ENCODE measurements at regions not wholly inside any gene's neighbourhood (a gene's known extent, or its start where the extent isn't known, plus 50 kb on each side); places are given as distances from the start of the nearest gene placed in this dataset.

- no peak for DNase-seq (ENCODE audit: low read depth)
These were observed 504.6 kb downstream of the ALG10 start for GRCh38 chr12:34526946-34527345.

DNA sequence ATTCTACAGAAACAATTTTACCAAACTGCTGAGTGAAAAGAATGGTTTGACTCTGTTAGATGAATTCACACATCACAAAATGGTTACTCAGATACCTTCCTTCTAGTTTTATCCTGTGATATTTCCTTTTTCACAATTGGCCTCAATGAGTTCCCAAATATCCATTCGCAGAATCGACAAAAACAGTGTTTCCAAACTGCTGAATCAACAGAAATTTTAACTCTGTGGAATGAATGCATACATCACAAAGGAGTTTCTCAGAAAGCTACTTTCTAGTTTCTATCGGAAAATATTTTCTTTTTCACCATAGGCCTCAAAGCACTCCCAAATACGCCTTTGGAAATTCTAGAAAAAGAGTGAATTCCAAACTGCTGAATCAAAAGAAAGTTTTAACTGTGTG lies 525.0 kb downstream of the ALG10 start:
- no peak for DNase-seq (ENCODE audit: low read depth)

DNA sequence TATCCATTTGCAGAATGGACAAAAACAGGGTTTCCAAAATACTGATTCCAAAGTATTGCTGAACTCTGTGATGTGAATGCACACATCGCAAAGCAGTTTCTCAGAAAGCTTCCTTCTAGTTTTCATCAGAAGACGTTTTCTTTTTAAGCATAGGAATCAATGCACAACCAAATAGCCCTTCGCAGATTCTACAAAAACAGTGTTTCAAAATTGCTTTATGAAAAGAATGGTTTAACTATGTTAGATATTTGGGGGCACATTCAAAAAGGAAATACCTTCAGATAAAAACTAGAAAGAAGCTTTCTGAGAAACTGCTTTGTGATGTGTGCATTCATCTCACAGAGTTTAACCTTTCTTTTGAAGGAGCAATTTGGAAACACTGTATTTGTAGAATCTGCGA lies 569.7 kb downstream of the ALG10 start:
- DNase-seq (ENCODE audit: low read depth), result no peak

- no peak for DNase-seq (ENCODE audit: low read depth)
These were observed 573.7 kb downstream of the ALG10 start for GRCh38 chr12:34595749-34596733.

DNA sequence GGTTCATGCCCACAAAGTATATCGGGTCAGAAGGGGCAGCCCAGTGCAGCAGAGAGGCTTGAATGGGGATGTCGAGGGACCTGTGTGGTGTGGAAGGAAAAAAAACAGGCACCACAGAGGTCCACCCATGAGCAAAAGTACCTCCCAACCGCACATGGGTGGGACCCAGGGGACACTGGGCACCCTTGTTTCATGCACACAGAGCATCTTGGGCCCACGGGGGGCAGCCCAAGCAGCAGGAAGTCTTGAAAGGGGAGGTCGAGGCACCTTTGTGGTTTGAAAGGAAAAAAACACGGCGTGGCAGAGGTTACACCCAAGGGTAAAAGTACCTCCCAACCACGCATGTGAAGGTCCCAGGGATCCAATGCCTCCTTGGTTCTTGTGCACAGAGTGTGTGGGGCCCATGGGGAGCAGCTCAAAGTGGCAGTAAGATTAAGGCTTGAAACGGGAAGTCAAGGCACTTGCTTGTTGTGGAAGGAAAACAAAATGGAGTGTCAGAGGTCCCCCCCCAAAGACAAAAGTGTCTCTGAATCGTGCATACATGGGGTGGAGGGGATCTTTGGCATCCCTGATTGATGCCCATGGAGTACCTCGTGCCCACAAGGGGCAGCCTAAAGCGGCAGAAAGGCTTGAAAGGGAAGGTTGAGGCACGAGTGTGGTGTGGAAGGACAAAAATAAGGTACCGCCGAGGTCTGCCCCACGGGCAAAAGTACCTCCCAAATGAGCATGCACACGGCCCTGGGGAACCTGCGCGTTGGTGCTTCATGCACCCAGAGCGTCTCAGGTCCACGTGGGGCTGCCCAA lies 575.5 kb downstream of the ALG10 start:
- DNase-seq (ENCODE audit: low read depth), result no peak

DNA sequence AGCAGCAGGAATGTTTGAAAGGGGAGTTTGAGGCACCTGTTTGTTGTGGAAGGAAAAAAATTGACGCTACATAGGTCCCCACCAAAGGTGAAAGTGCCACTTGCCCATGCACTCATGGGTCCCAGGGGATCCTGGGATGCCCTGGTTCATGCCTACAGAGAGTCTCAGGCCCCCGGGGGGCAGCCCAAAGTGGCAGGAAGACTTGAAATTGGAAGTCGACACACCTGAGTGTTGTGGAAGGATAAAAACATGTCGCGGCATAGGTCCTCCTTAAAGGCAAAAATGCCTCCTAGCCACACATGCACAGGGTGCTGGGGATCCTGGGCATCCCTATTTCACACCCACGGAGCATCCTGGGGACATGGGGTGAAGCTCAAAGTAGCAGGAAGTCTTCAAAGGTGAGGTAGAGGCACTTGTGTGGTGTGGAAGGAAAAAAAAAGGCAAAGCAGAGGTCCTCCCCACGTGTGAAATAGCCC lies 576.1 kb downstream of the ALG10 start:
- no peak for DNase-seq (ENCODE audit: low read depth)

- DNase-seq (ENCODE audit: low read depth), result no peak
These were observed 576.7 kb downstream of the ALG10 start for GRCh38 chr12:34598851-34599529.

DNA sequence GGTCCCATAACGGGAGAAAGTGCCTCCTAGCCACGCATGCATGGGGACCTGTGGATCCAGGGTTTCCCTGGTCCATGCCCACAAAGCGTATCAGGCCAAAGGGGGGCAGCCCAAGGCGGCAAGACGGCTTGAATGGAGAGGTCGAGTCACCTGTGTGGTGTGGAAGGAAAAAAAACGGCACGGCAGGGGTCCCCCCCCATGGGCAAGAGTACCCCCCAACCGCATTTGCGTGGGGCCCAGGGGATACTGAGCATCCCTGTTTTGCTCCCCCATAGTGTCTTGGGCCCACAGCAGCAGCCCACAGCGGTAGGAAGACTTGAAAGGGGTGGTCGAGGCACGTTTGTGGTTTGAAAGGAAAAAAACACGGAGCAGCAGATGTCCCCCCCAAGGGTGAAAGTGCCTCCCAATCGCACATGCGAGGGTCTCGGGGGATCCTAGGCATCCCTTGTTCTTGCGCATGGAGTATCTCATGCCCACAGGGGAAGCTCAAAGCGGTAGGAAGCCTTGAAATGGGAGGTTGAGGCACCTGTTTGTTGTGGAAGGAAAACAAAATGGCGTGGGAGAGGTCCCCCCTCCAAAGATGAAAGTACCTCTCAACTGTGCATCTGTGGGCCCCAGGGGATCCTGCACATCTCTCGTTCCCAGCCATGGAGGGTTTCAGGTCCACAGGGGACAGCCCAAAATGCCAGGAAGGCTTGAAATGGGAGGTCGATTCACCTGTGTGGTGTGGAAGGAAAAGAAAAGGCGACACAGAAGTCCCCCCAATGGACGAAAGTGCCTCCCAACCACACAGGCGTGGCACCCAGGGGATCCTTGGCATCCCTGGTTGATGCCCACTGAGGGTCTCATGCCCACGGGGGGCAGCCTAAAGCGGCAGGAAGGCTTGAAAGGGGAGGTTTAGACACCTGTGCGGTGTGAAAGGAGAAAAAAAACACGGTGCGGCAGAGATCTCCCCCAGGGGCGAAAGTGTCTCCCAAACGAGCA lies 577.5 kb downstream of the ALG10 start:
- DNase-seq (ENCODE audit: low read depth), result no peak

- DNase-seq (ENCODE audit: low read depth), result no peak
These were observed 578.5 kb downstream of the ALG10 start for GRCh38 chr12:34600592-34601462.

DNA sequence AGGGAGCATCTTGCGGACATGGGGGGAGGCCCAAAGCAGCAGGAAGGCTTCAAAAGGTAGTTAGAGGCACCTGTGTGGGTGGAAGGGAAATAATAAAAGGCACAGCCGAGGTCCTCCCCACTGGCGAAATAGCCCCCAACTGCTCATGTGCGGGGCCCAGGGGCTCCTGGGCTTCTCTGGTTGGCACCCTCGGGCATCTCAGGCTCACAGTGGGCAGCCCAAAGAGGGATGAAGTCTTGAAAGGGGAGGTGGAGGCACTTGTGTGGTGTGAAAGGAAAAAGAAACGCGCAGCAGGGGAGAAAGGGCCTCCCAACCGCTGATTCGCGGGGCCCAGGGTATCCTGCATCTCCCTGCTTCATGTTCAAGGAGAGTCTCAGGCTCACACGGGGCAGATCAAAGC lies 579.4 kb downstream of the ALG10 start:
- DNase-seq (ENCODE audit: low read depth), result no peak

GRCh38 chr12:34602213-34602940 lies 580.1 kb downstream of the ALG10 start:
- DNase-seq (ENCODE audit: low read depth), result no peak

- DNase-seq (ENCODE audit: low read depth), result no peak
These were observed 581.2 kb downstream of the ALG10 start for GRCh38 chr12:34603382-34604035.

DNA sequence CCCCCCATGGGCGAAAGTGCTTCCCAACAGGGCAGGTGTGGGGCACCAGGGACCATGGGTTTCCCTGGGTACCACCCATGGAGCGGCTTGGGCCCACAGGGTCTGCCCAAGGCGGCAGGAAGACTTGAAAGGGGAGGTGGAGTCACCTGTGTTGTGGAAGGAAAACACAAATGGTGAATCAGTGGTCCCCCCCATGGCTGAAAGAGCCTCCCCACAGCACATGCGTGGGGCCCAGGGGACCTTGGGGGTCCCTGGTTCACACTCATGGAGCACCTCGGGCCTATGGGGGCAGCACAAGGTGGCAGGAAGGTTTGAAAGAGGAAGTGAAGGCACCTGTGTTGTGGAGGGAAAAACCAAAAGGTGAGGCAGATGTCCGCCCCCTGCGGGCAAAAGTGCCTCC lies 581.9 kb downstream of the ALG10 start:
- DNase-seq (ENCODE audit: low read depth), result no peak

DNA sequence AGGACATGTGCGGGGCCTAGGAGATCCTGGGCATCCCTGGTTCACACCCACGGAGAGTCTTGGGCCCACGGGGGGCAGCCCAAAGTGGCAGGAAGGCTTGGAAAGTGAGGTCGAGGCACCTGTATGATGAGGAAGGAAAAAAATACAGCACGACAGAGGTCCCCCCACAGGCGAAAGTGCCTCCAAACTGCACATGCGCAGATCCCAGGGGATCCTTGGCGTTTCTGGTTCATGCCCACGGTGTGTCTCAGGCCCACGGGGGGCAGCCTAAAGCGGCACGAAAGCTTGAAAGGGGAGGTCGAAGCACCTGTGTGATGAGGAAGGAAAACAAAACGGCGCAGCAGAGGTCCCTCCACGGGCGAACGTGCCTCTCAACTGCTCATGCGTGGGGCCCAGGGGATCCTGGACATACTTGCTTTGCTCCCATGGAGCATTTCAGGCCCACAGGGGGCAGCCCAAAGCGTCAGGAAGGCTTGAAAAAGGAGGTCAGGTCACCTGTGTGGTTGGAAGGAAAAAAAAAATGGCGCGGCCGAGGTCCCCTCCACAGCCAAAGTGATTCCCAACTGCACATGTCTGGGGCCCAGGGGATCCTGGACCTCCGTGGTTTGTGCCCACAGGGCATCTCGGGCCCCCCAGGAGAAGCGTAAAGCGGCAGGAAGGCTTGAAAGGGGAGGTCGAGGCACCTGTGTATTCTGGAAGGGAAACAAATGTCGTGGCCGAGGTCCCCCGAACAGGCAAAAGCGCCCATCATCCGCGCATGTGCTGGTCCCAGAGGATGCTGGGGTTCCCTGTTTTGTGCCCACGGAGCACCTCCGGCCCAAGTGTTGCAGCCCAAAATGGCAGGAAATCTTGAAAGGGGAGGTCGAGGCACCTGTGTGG lies 582.6 kb downstream of the ALG10 start:
- DNase-seq (ENCODE audit: low read depth), result no peak

DNA sequence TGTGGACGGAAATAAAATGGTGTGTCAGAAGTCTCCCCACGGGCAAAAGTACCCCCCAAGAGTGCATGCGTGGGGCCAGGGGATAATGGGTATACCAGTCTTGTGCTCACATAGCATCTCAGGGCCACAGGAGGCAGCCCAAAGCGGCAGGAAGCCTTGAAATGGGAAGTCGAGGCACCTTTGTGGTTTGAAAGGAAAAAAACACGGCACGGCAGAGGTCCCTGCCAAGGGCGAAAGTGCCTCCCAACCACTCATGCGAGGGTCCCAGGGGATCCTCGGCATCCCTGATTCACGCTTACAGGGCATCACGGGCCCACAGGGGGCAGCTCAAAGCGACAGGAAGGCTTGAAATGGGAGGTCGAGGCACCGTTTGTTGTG lies 583.2 kb downstream of the ALG10 start:
- no peak for DNase-seq (ENCODE audit: low read depth)

DNA sequence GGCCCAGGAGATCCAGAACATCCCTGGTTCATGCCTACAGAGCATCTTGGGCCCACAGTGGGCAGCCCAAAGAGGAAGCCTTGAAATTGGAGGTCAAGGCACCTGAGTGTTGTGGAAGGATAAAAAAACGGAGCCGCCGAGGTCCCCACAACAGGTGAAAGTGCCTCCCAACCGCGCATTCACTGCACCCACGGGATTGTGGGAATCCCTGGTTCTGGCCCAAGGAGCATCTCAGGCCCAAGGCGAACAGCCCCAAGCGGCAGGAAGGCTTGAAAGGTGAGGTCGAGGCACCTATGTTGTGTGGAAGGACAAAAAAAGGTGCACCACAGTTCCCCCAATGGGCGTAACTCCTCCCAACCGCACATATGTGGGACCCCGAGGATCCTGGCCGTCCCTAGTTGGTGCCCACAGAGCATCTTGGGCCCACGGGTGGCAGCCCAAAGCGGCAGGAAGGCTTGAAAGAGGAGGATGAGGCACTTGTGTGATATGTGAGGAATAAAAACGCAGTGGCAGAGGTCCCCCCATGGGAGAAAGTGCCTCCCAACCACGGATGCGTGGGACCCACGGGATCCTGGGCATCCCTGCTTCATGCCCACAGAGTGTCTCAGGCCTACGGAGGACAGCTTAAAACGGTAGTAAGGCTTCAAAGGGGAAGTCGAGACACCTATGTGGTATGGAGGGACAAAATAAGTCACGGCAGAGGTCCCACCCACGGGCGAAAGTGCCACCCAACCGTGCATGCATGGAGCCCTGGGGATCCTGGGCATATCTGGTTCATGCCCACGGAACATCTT lies 583.9 kb downstream of the ALG10 start:
- no peak for DNase-seq (ENCODE audit: low read depth)

Data from ELR (cell line).